Upper lobe of left lung (tissue), 6 donors: ENCODE measurements at regions not wholly inside any gene's neighbourhood (a gene's known extent, or its start where the extent isn't known, plus 50 kb on each side); places are given as distances from the start of the nearest gene placed in this dataset.
"Not testable (repeated sequence)": the region's sequence is repeated elsewhere in the genome, so short reads cannot be mapped to it uniquely, and the experiment has no call there.

Source experiments
- ATAC-seq, 2 donors: fragments of 200-7000 bp; cut with Tn5 transposase; one replicate each; pipeline ENCODE4 v1.9.1; 2022; ENCODE audit warnings: mild to moderate bottlenecking in 2 of 2, moderate library complexity in 2 of 2; ENCODE audit not compliant: low FRiP score in 2 of 2
- DNase-seq, 2 donors: peaks; one replicate each; pipeline ENCODE4 v3.0.0-alpha.2; 2019 to 2020
- H3K27ac ChIP-seq, 4 donors: fragments of 200-600 bp; sonication (generic); one replicate each; pipeline ENCODE4 v1.5.1; 2016 to 2019
- H3K27me3 ChIP-seq, 4 donors: fragments of 200-600 bp; sonication (generic); one replicate each; pipeline ENCODE4 v1.5.1; 2017 to 2019
- H3K36me3 ChIP-seq, 4 donors: fragments of 200-600 bp; sonication (generic); one replicate each; pipeline ENCODE4 v1.5.1; 2016 to 2019
- H3K4me1 ChIP-seq, 4 donors: fragments of 200-600 bp; sonication (generic); one replicate each; pipeline ENCODE4 v1.5.1; 2018 to 2019
- H3K4me3 ChIP-seq, 4 donors: fragments of 200-600 bp; sonication (generic); one replicate each; pipeline ENCODE4 v1.5.1; 2017 to 2019; ENCODE audit warnings: mild to moderate bottlenecking in 2 of 4, moderate library complexity in 1 of 4
- H3K9me3 ChIP-seq, 4 donors: fragments of 200-600 bp; sonication (generic); one replicate each; pipeline ENCODE4 v1.5.1; 2018 to 2019
- EP300 ChIP-seq, 4 donors: sonication (generic); formaldehyde crosslinking; IDR thresholded peaks; one replicate each; pipeline ENCODE4 v1.5.1; 2017; ENCODE audit warnings: antibody characterized with exemption in 4 of 4, control low read depth in 2 of 4
- POLR2A ChIP-seq, 4 donors: fragments of 450-650 bp; IDR thresholded peaks; one replicate each; pipeline ENCODE4 v1.5.1; 2016 to 2017; ENCODE audit warnings: antibody characterized with exemption in 4 of 4, mild to moderate bottlenecking in 2 of 4
- POLR2AphosphoS5 ChIP-seq, 2 donors: sonication (generic); formaldehyde crosslinking; IDR thresholded peaks; one replicate each; pipeline ENCODE4 v1.5.1; 2017; ENCODE audit warnings: antibody characterized with exemption in 2 of 2
- WGBS, 2 donors: methylation state at CpG; one replicate each; pipeline ENCODE4 v1.1.5; 2017 to 2018; 5-methylcytosine and 5-hydroxymethylcytosine counted together
- TF ChIP-seq, protein P1 (sequence below), 6 experiments: fragments of 450-650 bp in 4 of 6; fragments of 200-600 bp in 2 of 6; sonication (generic) in 2 of 6; IDR thresholded peaks; one replicate each; pipeline ENCODE4 v1.5.1; 2016 to 2019; ENCODE audit warnings: antibody characterized with exemption in 6 of 6
- donor health status: DM: no; HTN: no; CAD: no; lungs with moderate emphysema.
- donor health status: DM: no; HTN: yes; CAD: no; lungs with severe emphysema.

DNA sequence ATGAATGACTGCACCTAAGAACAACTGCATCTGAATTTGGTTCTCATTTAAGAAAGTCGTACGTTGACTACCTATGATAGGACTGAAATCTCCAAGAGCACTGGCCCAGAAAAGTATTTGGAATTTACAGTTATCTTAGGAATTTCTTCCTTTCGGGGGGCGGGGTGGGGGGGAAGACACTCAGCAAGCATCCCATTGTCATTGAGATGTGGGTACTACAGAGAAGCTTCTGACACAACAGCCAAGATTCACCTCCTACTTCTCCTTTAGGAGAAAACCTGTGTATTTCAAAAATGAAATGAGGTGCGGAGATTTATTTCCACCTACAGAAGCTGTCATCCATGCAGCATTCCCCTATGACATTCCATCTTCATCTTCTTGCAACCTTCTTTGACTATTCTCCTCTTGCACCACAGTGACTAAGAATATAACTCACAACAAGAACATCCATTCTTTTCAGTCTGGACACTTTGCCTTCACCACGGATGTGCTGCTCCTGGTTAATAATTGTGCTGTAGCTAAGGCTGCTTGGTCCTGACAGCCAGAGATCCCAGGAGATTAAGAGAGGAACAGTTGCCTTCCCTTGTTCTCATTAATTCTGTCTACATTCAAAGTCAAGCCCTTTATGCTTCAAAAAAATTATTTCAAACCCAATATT lies 98.4 kb upstream of the FRMD4A start:
- H3K4me1 ChIP-seq = no peaks in the 10 kb centered on the region
- TF ChIP-seq POLR2AphosphoS5 (IDR thresholded peaks at IDR 0.05) (no peak), EP300 (IDR thresholded peaks at IDR 0.05) (no peak), POLR2A (IDR thresholded peaks at IDR 0.05) (no peak)
- TF ChIP-seq, protein P1, sequence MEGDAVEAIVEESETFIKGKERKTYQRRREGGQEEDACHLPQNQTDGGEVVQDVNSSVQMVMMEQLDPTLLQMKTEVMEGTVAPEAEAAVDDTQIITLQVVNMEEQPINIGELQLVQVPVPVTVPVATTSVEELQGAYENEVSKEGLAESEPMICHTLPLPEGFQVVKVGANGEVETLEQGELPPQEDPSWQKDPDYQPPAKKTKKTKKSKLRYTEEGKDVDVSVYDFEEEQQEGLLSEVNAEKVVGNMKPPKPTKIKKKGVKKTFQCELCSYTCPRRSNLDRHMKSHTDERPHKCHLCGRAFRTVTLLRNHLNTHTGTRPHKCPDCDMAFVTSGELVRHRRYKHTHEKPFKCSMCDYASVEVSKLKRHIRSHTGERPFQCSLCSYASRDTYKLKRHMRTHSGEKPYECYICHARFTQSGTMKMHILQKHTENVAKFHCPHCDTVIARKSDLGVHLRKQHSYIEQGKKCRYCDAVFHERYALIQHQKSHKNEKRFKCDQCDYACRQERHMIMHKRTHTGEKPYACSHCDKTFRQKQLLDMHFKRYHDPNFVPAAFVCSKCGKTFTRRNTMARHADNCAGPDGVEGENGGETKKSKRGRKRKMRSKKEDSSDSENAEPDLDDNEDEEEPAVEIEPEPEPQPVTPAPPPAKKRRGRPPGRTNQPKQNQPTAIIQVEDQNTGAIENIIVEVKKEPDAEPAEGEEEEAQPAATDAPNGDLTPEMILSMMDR (IDR thresholded peaks at IDR 0.05) = no peak
- no peaks in the 10 kb centered on the region for H3K27me3 ChIP-seq
- H3K27ac ChIP-seq = no peak overlapping the region
- no peaks in the 10 kb centered on the region for H3K36me3 ChIP-seq
- ATAC-seq = no peak
- H3K9me3 ChIP-seq = no peaks in the 10 kb centered on the region
- WGBS, 2 donors = 46 to 48% methylated on average over 6 of the region's 6 CpGs
- no peak for DNase-seq
- H3K4me3 ChIP-seq = no peak overlapping the region

DNA sequence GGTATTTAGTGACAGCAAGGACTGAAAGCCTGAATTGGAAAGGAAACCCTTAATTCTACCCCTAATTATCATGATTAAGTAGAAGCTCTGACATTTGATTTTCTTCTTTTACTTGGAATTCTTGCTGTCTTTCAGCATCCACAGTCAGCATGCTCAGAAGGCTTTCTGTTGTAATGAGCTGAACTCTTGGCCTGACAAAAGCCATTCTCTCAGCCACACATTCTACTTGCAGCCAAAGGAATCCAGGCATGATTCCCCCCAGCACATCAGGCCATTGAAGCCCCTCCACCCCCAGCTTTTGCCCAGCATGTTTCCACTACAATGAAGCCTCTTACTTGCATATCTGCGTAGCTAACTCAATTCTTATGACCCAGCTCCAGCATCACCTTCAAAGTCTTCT lies 94.3 kb upstream of the FRMD4A start:
- no peaks in the 10 kb centered on the region for H3K9me3 ChIP-seq
- no peak for ATAC-seq
- no peak overlapping the region for H3K27ac ChIP-seq
- no peak overlapping the region for H3K4me3 ChIP-seq
- H3K4me1 ChIP-seq = no peaks in the 10 kb centered on the region
- TF ChIP-seq EP300 (IDR thresholded peaks at IDR 0.05) = no peak
- no peak for TF ChIP-seq POLR2AphosphoS5 (IDR thresholded peaks at IDR 0.05)
- TF ChIP-seq, protein P1 (IDR thresholded peaks at IDR 0.05) = no peak
- TF ChIP-seq POLR2A (IDR thresholded peaks at IDR 0.05) = no peak
- no peaks in the 10 kb centered on the region for H3K27me3 ChIP-seq
- no peaks in the 10 kb centered on the region for H3K36me3 ChIP-seq
- no peak for DNase-seq
- 94 to 95% methylated on average over 1 of the region's 1 CpG for WGBS, 2 donors

DNA sequence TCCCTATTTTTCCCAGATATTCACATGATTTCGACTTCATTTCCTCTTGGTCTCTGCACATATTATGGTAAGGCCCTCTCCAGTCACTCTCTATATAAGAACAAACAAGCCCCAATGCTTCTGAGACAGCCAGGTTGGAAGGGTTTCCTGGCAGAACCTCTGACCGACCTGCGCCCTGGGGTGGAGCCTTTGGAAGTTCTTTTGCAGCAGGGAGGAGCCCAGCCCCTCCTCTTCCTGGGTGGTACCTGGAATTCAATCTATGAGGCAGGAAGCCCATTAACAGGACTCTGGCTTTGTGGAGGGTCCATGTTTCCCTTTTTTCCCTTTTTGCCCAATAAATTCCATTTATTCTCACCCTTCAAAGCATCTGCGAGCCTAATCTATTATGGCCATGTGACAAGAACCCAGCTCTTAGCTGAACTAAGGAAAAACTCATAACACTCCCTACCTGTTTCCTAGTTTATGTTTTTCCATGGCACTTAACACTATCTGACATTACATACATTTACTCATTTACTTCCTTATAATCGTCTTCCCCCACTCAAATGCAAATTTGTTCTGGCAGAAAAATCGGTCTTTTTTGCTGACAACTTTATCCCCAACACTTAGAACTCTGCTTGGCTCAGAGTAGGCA lies 92.5 kb upstream of the FRMD4A start:
- ATAC-seq = no peak
- 68 to 70% methylated on average over 6 of the region's 6 CpGs for WGBS, 2 donors
- H3K4me3 ChIP-seq = no peak overlapping the region
- H3K4me1 ChIP-seq = no peaks in the 10 kb centered on the region
- TF ChIP-seq EP300 (IDR thresholded peaks at IDR 0.05) (no peak), POLR2AphosphoS5 (IDR thresholded peaks at IDR 0.05) (no peak), POLR2A (IDR thresholded peaks at IDR 0.05) (no peak)
- TF ChIP-seq, protein P1 (IDR thresholded peaks at IDR 0.05) = no peak
- H3K36me3 ChIP-seq = no peaks in the 10 kb centered on the region
- H3K27ac ChIP-seq = no peak overlapping the region
- no peaks in the 10 kb centered on the region for H3K9me3 ChIP-seq
- H3K27me3 ChIP-seq = no peaks in the 10 kb centered on the region
- no peak for DNase-seq

DNA sequence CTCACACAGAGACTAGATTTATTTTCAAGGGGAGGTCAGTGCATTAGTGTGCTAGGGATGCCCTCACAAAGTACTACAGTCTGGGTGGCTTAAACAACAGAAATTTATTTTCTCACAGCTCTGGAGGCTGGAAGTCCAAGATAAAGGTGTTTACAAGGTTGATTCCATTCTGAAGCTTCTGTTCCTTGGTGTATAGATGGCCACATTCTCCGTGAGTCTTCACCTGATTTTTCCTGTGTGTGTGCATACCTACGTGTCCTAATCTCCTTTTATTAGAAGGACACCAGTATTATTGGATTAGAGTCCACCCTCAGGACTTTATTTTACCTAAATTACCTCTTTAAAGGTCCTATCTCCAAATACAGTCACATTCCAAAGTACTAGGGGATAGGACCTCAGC lies 91.7 kb upstream of the FRMD4A start:
- 69 to 72% methylated on average over 1 to 2 of the region's 2 CpGs for WGBS, 2 donors
- no peak for ATAC-seq
- H3K9me3 ChIP-seq = no peaks in the 10 kb centered on the region
- no peak for DNase-seq
- no peak overlapping the region for H3K27ac ChIP-seq
- no peaks in the 10 kb centered on the region for H3K4me1 ChIP-seq
- H3K27me3 ChIP-seq = no peaks in the 10 kb centered on the region
- TF ChIP-seq POLR2AphosphoS5 (IDR thresholded peaks at IDR 0.05) (no peak), EP300 (IDR thresholded peaks at IDR 0.05) (no peak), POLR2A (IDR thresholded peaks at IDR 0.05) (no peak)
- TF ChIP-seq, protein P1 (IDR thresholded peaks at IDR 0.05) = no peak
- H3K36me3 ChIP-seq = no peaks in the 10 kb centered on the region
- no peak overlapping the region for H3K4me3 ChIP-seq

DNA sequence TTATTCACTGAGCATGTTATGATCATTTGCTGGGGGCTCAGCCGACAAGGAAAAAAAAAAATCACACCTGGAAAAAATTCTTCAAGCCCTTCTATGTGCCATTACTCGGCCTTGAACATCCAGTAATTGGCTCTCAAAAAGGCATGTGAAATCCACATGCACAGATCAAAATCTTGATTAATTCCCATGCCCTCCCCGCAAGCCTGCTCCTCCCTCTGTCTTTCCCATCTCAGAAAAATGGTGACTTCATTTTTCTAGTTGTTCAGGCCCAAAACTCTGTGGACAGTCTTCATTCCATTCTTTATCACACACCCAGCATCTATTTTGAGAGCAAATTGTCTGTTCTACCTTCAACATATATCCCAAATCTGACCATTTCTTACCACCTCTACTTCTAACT lies 91.2 kb upstream of the FRMD4A start:
- no peaks in the 10 kb centered on the region for H3K36me3 ChIP-seq
- ATAC-seq = no peak
- TF ChIP-seq, protein P1 (IDR thresholded peaks at IDR 0.05) = no peak
- no peak for TF ChIP-seq POLR2AphosphoS5 (IDR thresholded peaks at IDR 0.05)
- TF ChIP-seq EP300 (IDR thresholded peaks at IDR 0.05) = no peak
- no peaks in the 10 kb centered on the region for H3K9me3 ChIP-seq
- DNase-seq = no peak
- H3K27me3 ChIP-seq = no peaks in the 10 kb centered on the region
- H3K4me3 ChIP-seq = no peak overlapping the region
- no peak overlapping the region for H3K27ac ChIP-seq
- 66 to 90% methylated on average over 3 of the region's 3 CpGs for whole genome bisulfite sequencing, 2 donors
- H3K4me1 ChIP-seq = no peaks in the 10 kb centered on the region

DNA sequence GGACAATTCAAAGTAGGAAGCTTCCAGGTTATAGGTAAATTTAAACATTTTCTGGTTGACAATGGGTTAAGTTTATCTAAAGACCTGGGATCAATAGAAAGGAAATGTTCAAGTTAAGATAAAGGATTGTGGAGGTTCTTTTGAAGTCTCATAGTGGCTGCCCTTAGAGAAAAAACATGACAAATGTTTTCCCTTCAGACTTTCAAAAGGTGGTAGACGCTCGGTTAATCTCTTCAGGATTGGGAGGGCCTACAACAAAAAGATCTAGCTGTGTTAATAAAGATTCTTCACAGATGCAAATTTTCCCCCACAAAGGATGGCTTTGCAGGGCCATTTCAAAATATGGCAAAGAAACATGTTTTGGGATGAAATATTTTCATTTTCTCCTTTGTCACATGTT lies 86.6 kb upstream of the FRMD4A start:
- not testable (repeated sequence) for H3K36me3 ChIP-seq, H3K27ac ChIP-seq, H3K9me3 ChIP-seq, H3K27me3 ChIP-seq, H3K4me1 ChIP-seq, DNase-seq, H3K4me3 ChIP-seq, ATAC-seq
- WGBS, 2 donors = 74 to 95% methylated on average over 2 of the region's 2 CpGs
